NCI-H187 treated with DMSO at 0.1 percent for 48 hours (cell line): ENCODE measurements at regions not wholly inside any gene's neighbourhood (a gene's known extent, or its start where the extent isn't known, plus 50 kb on each side); places are given as distances from the start of the nearest gene placed in this dataset.
A peak's percentile ranks its signal among the peaks of the same experiment; 100 is the strongest.

Source experiments
- DNase-seq: peaks from one replicate; lab custom pipeline; 2025; lab: John Stamatoyannopoulos, UW

DNA sequence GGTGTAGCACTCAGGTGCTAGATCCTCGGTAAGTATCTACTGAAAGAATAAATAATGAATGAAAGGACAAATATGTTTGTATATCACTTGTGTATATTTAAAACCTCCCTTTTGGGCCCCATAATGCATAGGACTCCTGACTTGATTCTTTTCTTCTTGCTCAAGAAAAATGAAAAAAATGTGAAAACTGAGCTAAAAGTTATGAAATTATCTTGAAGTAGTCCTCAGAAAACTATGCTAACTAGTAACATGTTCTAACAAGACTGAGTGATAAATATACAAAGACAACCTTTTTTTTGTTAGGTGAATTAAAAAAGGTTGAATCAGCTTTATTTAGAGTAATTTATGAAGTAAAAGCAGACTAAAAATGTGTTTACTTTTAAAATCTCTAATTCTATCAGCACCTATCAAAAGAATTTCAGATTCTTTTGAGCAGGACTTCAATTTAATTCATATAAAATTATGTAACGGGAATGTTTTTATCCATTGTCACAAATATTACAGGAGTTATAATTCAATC lies 247.8 kb upstream of the JAG1 start:
- no peak for DNase-seq

DNA sequence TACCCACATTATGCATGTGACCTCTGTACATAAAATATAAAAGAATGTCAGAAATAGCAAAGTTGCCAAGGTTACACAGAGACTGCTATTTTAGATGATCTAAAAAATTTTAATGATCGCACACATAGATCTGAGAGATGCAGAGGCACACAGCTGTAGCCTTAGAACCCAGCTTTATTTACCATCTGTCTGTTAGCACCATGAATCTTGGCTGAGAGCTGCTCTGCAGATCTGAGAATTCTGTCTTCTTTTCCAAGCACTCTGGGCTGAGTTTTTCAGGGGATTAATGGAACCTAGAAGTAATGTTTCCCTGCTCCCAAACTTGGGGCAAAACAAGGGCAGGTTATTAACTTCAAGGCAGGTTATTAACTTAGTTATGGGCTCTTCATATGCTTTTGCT lies 248.7 kb upstream of the JAG1 start:
- no peak for DNase-seq

GRCh38 chr20:10922941-10923340 lies 249.1 kb upstream of the JAG1 start:
- DNase-seq = no peak

- DNase-seq = peak; percentile 80
Measured at GRCh38 chr20:10924644-10925201, 250.9 kb upstream of the JAG1 start.

GRCh38 chr20:10925767-10926166 lies 252.0 kb upstream of the JAG1 start:
- DNase-seq = no peak

DNA sequence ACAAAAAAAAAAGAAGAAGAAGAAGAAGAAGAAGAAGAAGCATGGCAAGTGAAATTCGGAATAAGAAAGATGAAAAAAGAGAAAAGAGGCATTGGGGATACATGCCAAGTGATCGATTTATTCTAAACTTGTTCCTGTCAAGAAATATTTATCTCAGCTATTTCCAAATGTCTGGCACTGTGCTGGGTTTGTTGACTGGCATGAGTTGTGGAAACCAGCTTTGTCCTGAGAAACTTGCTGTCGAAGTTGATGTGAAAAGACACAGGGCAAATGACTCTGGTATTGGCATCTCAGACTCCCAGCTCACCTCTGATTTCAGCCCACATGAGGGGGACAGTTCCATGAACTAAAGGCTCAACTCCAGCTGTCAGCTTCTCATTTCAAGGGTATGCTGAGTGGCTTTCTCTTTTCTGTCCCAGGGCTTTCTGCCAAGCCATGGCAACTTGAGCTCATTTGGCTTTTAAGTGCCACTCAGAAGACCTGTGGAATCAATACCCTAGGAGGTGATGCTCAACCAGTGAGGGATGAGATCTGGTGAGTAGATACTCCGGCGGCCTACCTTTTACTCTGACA lies 253.3 kb upstream of the JAG1 start:
- DNase-seq = peak; percentile 71

GRCh38 chr20:10927936-10928840 lies 254.4 kb upstream of the JAG1 start:
- no peak for DNase-seq

GRCh38 chr20:10928841-10929421 lies 255.1 kb upstream of the JAG1 start:
- DNase-seq = no peak

GRCh38 chr20:10935658-10936402 lies 262.0 kb upstream of the JAG1 start:
- DNase-seq = no peak

DNA sequence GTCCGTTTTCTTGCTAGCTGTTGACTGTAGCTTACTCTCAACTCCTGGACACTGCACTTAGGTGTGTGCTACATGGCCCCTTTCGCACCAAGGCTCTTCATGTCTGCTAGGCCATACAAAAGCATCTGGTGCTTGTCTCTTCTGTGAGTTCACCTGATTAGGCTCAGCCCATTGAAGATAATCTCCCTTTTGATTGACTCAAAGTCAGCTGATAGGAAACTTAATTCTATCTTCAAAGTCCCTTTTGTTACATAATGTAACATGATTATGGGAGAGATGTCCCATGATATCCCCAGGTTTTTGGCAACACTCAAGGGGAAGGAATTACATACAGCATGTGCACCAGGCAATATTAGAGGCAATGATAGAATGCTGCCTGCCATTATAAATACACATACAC lies 263.0 kb upstream of the JAG1 start:
- DNase-seq = no peak

DNA sequence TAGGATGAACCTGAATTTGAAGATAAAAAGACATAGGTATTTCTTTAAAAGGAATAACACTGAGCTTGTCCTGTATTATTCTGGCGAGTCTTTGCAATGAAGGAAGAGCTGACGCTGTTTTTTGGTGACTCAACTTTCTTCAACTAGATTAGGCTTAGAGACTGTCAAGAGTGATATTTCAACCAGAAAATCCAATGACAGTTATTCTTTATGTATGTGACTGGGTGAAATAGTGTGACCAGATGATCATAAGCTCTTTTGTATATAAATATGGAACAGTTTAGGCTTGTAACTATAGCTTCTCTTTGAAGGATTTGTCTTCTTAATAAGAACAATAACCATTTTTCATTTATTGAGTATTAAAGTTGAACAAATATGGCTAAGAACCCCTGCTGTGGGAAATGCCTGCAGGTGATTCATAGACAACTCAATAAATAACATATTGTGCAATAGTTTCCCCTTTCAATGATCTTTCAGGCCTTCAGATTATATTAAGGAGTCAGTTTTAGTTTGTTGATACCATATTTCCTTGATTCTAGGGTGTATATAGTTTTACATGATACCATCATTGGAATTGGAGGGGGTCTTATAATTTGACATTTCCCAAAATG lies 265.6 kb upstream of the JAG1 start:
- no peak for DNase-seq

GRCh38 chr20:10940941-10941340 lies 267.1 kb upstream of the JAG1 start:
- DNase-seq = no peak

GRCh38 chr20:10943686-10944265 lies 270.0 kb upstream of the JAG1 start:
- no peak for DNase-seq

DNA sequence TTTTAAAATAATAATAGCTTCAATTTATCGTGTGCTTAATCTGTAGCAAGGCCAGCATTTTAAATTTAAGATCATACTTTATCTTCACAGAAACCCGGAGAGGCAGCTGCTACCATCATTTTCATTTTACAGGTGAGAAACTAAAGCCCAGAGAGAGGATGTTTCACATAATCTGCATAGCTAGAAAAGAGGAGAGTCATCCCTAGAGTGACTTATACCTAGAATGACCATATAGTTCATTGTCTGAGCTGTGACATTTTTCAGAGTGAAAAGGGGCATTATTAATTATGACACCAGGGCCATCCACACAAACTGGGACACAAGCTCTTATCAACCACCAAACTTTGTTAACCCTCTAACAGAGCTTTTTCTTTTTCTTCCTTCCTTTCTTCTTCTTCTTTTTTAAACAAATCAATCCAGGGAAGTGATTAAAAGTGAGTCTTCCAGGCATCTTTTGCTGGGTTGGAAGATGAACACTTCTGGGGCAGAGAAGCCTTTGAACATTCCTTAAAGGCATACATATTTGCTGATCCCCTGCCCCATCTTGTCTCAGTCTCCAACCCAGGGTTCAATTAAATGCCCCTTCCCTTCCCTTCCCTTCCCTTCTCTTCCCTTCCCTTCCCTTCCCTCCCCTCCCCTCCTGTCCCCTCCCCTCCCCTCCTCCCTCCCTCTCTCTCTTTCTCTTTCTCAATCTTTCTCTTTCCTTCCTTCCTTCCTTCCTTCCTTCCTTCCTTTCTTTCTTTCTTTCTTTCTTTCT lies 272.5 kb upstream of the JAG1 start:
- no peak for DNase-seq

GRCh38 chr20:10947726-10948125 lies 273.9 kb upstream of the JAG1 start:
- no peak for DNase-seq

GRCh38 chr20:10949930-10950783 lies 276.4 kb upstream of the JAG1 start:
- no peak for DNase-seq

- DNase-seq = no peak
Measured at GRCh38 chr20:10951216-10951615, 277.4 kb upstream of the JAG1 start.

DNA sequence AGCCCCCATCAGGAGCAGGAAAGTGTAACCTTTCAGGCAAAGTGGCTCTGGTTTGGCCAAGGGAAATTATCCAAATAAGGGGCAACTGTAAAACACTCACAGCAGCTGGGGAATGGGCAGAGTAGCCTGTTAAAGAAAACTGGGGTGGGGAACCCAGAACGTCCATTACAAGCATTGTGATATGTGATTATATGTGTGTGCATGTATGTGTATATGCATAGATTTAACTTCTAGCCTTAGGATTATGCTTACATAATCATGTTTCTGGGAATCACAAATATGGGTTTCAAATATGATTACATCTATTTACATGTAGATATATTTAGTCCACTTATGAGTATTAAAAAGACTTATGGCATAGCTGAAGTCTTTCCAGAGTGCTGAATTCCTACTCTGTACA lies 278.1 kb upstream of the JAG1 start:
- no peak for DNase-seq

- DNase-seq = no peak
Measured at GRCh38 chr20:10953437-10953836, 279.6 kb upstream of the JAG1 start.
